Activated naive CD8-positive, alpha-beta T cell treated with anti-CD3 and anti-CD28 coated beads for 36 hours (primary cell): ENCODE measurements at regions not wholly inside any gene's neighbourhood (a gene's known extent, or its start where the extent isn't known, plus 50 kb on each side); places are given as distances from the start of the nearest gene placed in this dataset.
"Not testable (repeated sequence)": the region's sequence is repeated elsewhere in the genome, so short reads cannot be mapped to it uniquely, and the experiment has no call there.

Source experiments
- DNase-seq: peaks from one replicate; pipeline ENCODE4 v3.0.0; 2021
- H3K27ac Mint-ChIP-seq: one replicate; pipeline ENCODE4 v1.8.0; 2022; ENCODE audit warnings: mild to moderate bottlenecking, moderate library complexity, mixed read lengths
- H3K27me3 Mint-ChIP-seq: one replicate; pipeline ENCODE4 v1.8.0; 2022; ENCODE audit warnings: mild to moderate bottlenecking, mixed read lengths
- H3K36me3 Mint-ChIP-seq: one replicate; pipeline ENCODE4 v1.8.0; 2021; ENCODE audit warnings: mild to moderate bottlenecking, mixed read lengths
- H3K4me1 Mint-ChIP-seq: one replicate; pipeline ENCODE4 v1.8.0; 2021; ENCODE audit warnings: mixed read lengths
- H3K4me3 Mint-ChIP-seq: one replicate; pipeline ENCODE4 v1.8.0; 2022; ENCODE audit warnings: mild to moderate bottlenecking, moderate library complexity, mixed read lengths
- H3K9me3 Mint-ChIP-seq: one replicate; pipeline ENCODE4 v1.8.0; 2022; ENCODE audit warnings: mixed read lengths

GRCh38 chr9:38126730-38127129, 57.7 kb upstream of the SHB start:
- no peak for DNase-seq
- Mint-ChIP-seq H3K27ac (no peak overlapping the region), H3K27me3 (peaks cover 4% of the 10 kb centered on the region), H3K4me1 (no peaks in the 10 kb centered on the region), H3K9me3 (no peaks in the 10 kb centered on the region), H3K36me3 (no peaks in the 10 kb centered on the region), H3K4me3 (no peak overlapping the region)

GRCh38 chr9:38125889-38126288, 56.9 kb upstream of the SHB start:
- Mint-ChIP-seq H3K9me3 (no peaks in the 10 kb centered on the region), H3K4me1 (no peaks in the 10 kb centered on the region), H3K27ac (no peak overlapping the region), H3K27me3 (peaks cover 4% of the 10 kb centered on the region), H3K36me3 (no peaks in the 10 kb centered on the region), H3K4me3 (no peak overlapping the region)
- no peak for DNase-seq

- not testable (repeated sequence) for DNase-seq, H3K4me3 Mint-ChIP-seq, H3K4me1 Mint-ChIP-seq, H3K27ac Mint-ChIP-seq, H3K27me3 Mint-ChIP-seq, H3K36me3 Mint-ChIP-seq, H3K9me3 Mint-ChIP-seq
Observed at GRCh38 chr9:38123359-38123758, 54.3 kb upstream of the SHB start.

DNA sequence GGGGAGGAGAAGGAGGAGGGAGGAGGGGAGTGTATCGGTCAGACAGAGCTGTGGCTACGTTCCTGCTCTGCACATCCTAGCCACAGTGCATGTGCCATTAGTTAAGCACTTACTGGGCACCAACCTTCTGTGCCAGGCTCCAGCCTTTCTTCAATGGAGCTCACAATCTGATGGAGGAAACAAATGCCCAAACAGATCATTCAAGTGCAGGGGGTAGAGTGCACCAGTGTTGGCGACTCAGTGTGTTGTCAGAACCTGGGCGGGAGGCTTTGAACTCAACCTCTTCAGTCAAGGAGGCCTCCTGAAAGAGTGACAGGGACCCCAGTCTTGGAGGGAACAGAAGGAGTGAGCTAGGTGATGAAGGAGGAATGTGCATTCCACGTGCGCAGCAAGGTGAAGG, 51.9 kb upstream of the SHB start:
- no peaks in the 10 kb centered on the region for H3K36me3 Mint-ChIP-seq
- no peak overlapping the region for H3K27ac Mint-ChIP-seq
- no peaks in the 10 kb centered on the region for H3K4me1 Mint-ChIP-seq
- H3K27me3 Mint-ChIP-seq: peaks cover 12% of the 10 kb centered on the region
- H3K4me3 Mint-ChIP-seq: no peak overlapping the region
- DNase-seq: no peak
- no peaks in the 10 kb centered on the region for H3K9me3 Mint-ChIP-seq

DNA sequence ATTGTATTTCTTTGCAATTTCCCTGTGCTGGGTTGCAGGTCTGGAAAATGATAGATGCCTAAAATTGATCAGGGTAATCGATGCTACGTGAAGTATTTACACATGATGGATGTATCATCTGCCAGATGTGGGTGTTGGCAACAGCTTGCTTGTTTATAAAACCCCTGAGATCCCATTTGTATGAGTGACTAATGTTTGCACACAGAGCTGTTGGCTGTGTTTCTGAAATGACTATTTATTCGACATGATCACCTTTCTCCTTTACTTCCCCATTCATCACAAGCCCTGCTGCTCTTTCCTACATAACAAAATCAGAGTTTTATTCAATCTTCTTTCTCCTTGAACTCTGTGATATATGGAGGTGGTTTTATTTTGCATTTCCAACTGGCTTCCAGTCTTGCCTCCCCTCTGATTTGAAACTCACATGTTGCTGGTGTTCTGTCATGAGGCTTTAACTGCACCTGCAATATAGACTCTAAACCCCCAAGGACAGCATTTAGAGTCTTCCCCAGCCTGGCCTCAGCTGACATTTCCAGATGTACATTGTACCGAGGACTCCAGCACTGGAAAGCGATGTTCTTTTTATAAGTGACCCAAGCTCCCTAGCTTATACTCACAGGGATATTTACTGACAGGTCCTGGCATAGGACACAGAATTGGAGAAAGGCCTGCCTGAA, 50.7 kb upstream of the SHB start:
- no peak for DNase-seq
- Mint-ChIP-seq H3K27ac (no peak overlapping the region), H3K27me3 (peaks cover 10% of the 10 kb centered on the region), H3K9me3 (no peaks in the 10 kb centered on the region), H3K4me1 (no peaks in the 10 kb centered on the region), H3K36me3 (no peaks in the 10 kb centered on the region), H3K4me3 (no peak overlapping the region)

DNA sequence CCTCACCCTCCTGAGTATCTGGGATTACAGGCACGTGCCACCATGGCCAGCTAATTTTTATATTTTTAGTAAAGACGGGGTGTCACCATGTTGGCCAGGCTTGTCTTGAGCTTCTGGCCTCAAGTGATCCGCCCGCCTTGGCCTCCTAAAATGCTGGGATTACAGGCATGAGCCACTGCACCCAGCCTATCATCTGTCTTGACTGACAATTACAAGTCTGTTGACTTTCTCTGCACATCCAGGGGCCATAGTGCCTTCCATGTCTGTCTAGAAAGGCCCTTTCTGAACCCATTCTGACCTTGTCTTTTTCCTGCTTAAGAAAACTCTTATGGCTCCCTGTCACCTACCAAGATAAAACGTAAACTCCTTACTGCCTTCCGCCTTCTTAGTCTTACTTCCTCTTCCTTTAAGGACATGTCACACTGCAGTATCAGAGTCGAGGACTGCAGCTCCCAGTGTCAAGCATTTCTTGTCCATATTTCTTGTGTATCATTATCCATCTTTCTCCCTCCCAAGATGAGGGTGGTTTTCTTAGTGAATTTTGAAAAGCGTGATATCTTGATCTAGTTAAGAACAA, 49.9 kb upstream of the SHB start:
- no peak overlapping the region for H3K27ac Mint-ChIP-seq
- no peaks in the 10 kb centered on the region for H3K9me3 Mint-ChIP-seq
- H3K27me3 Mint-ChIP-seq: peaks cover 10% of the 10 kb centered on the region
- no peak overlapping the region for H3K4me3 Mint-ChIP-seq
- DNase-seq: no peak
- H3K4me1 Mint-ChIP-seq: no peaks in the 10 kb centered on the region
- H3K36me3 Mint-ChIP-seq: no peaks in the 10 kb centered on the region
